Heart right ventricle (tissue), 16 donors: ENCODE measurements at regions not wholly inside any gene's neighbourhood (a gene's known extent, or its start where the extent isn't known, plus 50 kb on each side); places are given as distances from the start of the nearest gene placed in this dataset.
A peak's percentile ranks its signal among the peaks of the same experiment; 100 is the strongest.

Experiments used
- ATAC-seq, 8 donors: fragments of 200-7000 bp; cut with Tn5 transposase; one replicate each; pipeline ENCODE4 v1.9.1; 2020; ENCODE audit warnings: mild to moderate bottlenecking in 8 of 8, moderate library complexity in 8 of 8, moderate number of reproducible peaks in 1 of 8
- DNase-seq, 2 donors: peaks; one replicate each; pipeline ENCODE4 v3.0.0-alpha.2; 2020
- H3K27ac ChIP-seq, 10 donors: fragments of 200-600 bp; sonication (generic) in 2 of 10; one replicate each; pipeline versions ENCODE4 v1.5.0 to v1.8.0; 2020 to 2022; ENCODE audit warnings: mild to moderate bottlenecking in 3 of 10
- H3K27me3 ChIP-seq, 7 donors: fragments of 200-600 bp; one replicate each; pipeline ENCODE4 v1.8.0; 2021 to 2022; ENCODE audit warnings: mild to moderate bottlenecking in 2 of 7
- H3K36me3 ChIP-seq, 9 donors: fragments of 200-600 bp; sonication (generic) in 1 of 9; one replicate each; pipeline versions ENCODE4 v1.5.0 to v1.8.0; 2020 to 2022; ENCODE audit warnings: mild to moderate bottlenecking in 2 of 9
- H3K4me1 ChIP-seq, 9 donors: fragments of 200-600 bp; sonication (generic) in 1 of 9; one replicate each; pipeline versions ENCODE4 v1.5.0 to v1.8.0; 2020 to 2022; ENCODE audit warnings: mild to moderate bottlenecking in 4 of 9
- H3K4me3 ChIP-seq, 10 donors: fragments of 200-600 bp; sonication (generic) in 2 of 10; one replicate each; pipeline versions ENCODE4 v1.5.0 to v1.8.0; 2020 to 2022; ENCODE audit warnings: mild to moderate bottlenecking in 7 of 10, moderate library complexity in 2 of 10
- H3K9me3 ChIP-seq, 11 donors: fragments of 200-600 bp in 10 of 11; sonication (generic) in 2 of 11; one replicate each; pipeline versions ENCODE4 v1.5.0 to v1.8.0; 2013 to 2022; ENCODE audit warnings: mild to moderate bottlenecking in 2 of 11, control low read depth in 1 of 11, moderate library complexity in 1 of 11
- WGBS, 2 donors: extraction: QIAGEN DNeasy Blood & Tissue Kit; methylation state at CpG; one replicate each; pipeline ENCODE4 v1.1.7; 2013; ENCODE audit warnings: inconsistent platforms in 1 of 2; 5-methylcytosine and 5-hydroxymethylcytosine counted together
- intact Hi-C, 10 donors: fragments of 100-400 bp; cut with DNase I; formaldehyde crosslinking; loops; one replicate each; pipeline versions ENCODE4 v1.11.1 to v1.14.2; 2022
- TF ChIP-seq, protein P1 (sequence below), 9 donors: fragments of 200-600 bp; sonication (generic) in 2 of 9; IDR thresholded peaks; one replicate each; pipeline versions ENCODE4 v1.5.0 to v1.8.0; 2021 to 2022; ENCODE audit warnings: antibody characterized with exemption in 9 of 9, mild to moderate bottlenecking in 5 of 9, moderate library complexity in 1 of 9
- donor health status: Arrhythmogenic right ventricular cardiomyopathy.
- donor health status: ischemic (EF 13 %, LVEDD 7.1; RV severe dilation, severe dysfunction).
- donor health status: healthy with polysubstance abuse.
- donor health status: DM: no; HTN: yes; CAD: no.
- donor health status: DM: no; HTN: no; CAD: no.
- donor health status: ischemic (EF 25% LVEDD 6.9; RV normal size, moderate dysfunction).
- donor health status: ischemic (EF 25% LVEDD 5.7; RV mildly dilated, moderate dysfunction).
- donor health status: healthy.
- donor health status: DM: yes; HTN: yes; CAD: no.
- donor health status: Ischemic cardiomyopathy.
- donor health status: ischemic (EF 35%, LVEDD 5.7; RV mildly dilated, moderate dysfunction).
- donor health status: nonischemic (EF 11% LVEDD 7.7; RV severe dilation, severe dysfunction).
- donor health status: DM: yes; HTN: yes; CAD: no.
- donor health status: PGD.
- donor health status: ischemic (EF 29% LVEDD 5.4; RV normal size, mild dysfunction).
- donor health status: nonischemic (EF 23%, LVEDD 6.1; RV moderate dilation, normal function).

DNA sequence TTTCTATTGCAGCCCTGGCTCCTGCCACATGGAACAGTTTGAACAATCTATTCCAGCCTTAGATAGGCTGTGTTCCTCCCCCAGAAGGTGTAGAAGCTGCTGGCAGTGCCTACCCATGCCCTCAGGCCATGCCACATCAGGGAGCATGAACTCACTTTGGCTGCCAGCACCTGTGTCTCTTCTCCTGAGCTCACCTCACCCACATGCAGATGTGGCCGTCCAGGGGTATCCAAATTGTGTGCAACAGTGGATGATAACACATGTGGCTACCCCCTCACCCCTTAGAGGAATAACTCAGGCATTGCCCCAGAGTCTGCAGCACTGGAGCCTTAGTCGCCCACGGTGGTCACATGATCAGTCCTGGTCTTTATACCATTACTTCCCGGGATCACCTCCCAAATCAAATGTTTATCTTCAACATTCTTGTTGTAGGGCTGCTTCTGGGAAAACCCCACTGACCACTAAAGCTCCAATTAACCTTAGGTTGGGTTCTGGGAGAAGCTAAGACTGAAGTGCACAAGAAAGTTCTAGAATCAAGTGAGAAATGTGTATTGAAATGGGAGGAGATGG, 110.4 kb downstream of the BANF2 start:
- Histone ChIP-seq H3K4me3 (no peak overlapping the region), H3K4me1 (peaks cover 8 to 50% (median 43%) of the 10 kb centered on the region in 9 donors), H3K9me3 (no peaks in the 10 kb centered on the region), H3K36me3 (no peaks in the 10 kb centered on the region), H3K27me3 (no peaks in the 10 kb centered on the region), H3K27ac (peak overlapping the region in 4 of 10 donors; percentile 4 to 90 (median 42))
- TF ChIP-seq, protein P1, sequence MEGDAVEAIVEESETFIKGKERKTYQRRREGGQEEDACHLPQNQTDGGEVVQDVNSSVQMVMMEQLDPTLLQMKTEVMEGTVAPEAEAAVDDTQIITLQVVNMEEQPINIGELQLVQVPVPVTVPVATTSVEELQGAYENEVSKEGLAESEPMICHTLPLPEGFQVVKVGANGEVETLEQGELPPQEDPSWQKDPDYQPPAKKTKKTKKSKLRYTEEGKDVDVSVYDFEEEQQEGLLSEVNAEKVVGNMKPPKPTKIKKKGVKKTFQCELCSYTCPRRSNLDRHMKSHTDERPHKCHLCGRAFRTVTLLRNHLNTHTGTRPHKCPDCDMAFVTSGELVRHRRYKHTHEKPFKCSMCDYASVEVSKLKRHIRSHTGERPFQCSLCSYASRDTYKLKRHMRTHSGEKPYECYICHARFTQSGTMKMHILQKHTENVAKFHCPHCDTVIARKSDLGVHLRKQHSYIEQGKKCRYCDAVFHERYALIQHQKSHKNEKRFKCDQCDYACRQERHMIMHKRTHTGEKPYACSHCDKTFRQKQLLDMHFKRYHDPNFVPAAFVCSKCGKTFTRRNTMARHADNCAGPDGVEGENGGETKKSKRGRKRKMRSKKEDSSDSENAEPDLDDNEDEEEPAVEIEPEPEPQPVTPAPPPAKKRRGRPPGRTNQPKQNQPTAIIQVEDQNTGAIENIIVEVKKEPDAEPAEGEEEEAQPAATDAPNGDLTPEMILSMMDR (IDR thresholded peaks at IDR 0.05): no peak
- 64 to 88% methylated on average over 4 of the region's 4 CpGs for WGBS, 2 donors
- intact Hi-C loops: no loop called here
- ATAC-seq (no peak), DNase-seq (no peak)

DNA sequence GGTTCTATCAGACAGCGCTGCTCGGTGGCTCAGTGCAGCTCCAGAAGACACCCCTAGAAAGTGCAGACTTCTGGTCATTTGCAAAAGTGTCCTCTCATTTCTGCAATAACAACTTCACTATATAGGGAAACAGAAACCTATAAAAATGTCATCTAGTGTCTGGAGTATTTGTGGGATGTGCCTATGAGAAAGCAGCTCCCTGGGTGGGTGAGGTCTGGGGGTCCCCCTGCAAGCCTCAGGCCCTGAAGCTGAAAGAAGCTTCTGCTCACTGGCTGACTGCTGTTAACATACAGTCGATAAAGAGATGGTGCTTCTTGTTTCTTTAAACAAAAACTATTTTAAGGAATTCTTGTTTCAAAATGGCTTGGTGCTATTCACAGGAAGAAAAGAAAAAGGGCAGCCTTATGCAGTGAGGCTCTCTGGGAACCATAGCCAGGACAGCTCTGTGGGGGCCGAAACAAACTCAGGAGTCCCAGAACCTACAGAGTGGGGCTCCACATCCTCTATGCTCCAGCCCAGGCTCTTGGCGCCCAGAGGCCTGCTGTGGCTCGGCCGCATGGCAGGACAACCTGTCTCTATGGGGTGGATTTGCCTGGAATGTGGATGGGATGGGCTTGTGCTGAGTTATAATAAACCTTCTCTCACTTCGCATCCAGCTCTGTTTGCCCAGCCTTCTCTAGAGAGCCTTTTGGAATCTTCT, 109.7 kb downstream of the BANF2 start:
- H3K9me3 ChIP-seq: no peaks in the 10 kb centered on the region
- H3K27ac ChIP-seq: peak overlapping the region in 6 of 10 donors; percentile 8 to 90 (median 47)
- intact Hi-C loops: loop anchor here in 4 of 10 donors (5.0 to 10.0 kb wide), 4 partner anchors 33 to 127 kb away; partner anchors contain the start of gene RRBP1 (in 1 of the 4)
- no peaks in the 10 kb centered on the region for H3K27me3 ChIP-seq
- no peak overlapping the region for H3K4me3 ChIP-seq
- H3K4me1 ChIP-seq: peaks cover 8 to 50% (median 43%) of the 10 kb centered on the region in 9 donors
- ATAC-seq (peak in 2 of 8 donors; percentile 2 to 10), DNase-seq (no peak)
- TF ChIP-seq, protein P1 (IDR thresholded peaks at IDR 0.05): no peak
- H3K36me3 ChIP-seq: no peaks in the 10 kb centered on the region
- WGBS, 2 donors: 62 to 66% methylated on average over 8 of the region's 8 CpGs

DNA sequence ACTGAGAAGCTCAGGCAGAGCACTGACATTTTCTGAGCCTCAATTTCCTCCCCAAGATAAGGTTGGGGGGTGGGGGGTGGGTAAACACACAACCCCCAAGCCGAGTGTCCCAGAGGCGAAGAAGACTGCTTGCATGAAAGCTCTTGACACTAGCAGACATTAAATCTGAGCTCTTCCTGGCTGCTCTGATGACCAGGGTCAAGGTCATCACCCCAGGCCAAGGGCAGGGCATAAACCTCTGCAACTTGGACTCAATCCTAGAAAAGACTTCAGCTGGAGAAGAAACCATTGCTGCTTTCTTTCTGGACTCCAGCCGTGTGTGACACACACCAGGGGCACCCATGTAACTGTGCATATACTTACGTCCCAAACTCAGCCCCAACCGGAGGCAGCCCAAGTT, 109.0 kb downstream of the BANF2 start:
- WGBS, 2 donors: 65 to 73% methylated on average over 5 of the region's 5 CpGs
- peak in 1 of 2 donors; percentile 38 for DNase-seq
- no peak overlapping the region for H3K4me3 ChIP-seq
- TF ChIP-seq, protein P1 (IDR thresholded peaks at IDR 0.05): no peak
- ATAC-seq: no peak
- H3K4me1 ChIP-seq: peaks cover 8 to 55% (median 43%) of the 10 kb centered on the region in 9 donors
- H3K9me3 ChIP-seq: no peaks in the 10 kb centered on the region
- H3K27ac ChIP-seq: peak overlapping the region in 8 of 10 donors; percentile 19 to 90 (median 76)
- intact Hi-C loops: loop anchor here in 4 of 10 donors (5.0 to 10.0 kb wide), 4 partner anchors 34 to 126 kb away; partner anchors contain the start of gene RRBP1 (in 1 of the 4)
- no peaks in the 10 kb centered on the region for H3K27me3 ChIP-seq
- no peaks in the 10 kb centered on the region for H3K36me3 ChIP-seq

DNA sequence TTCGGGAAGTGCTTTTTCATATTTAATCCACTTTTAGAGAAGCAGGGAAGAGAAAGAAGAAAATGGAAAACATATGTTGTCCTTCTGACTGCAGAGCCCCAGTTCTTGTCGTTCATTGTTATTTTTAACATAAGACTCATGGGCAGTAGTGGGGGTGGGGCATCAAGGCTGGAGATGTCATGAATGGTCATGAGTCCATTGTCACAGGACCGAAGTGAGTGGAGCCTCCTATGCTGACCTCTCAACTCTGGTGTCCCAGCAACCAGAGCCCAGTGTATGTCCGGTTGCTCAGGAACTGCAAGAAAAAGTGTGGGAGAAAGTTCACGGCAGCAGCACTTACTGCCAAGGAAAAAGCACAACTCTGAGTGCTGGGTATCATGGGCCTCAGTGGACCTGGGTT, 108.6 kb downstream of the BANF2 start:
- peak; percentile 43 to 73 (median 57) for ATAC-seq
- H3K27me3 ChIP-seq: no peaks in the 10 kb centered on the region
- TF ChIP-seq, protein P1 (IDR thresholded peaks at IDR 0.05): no peak
- intact Hi-C loops: loop anchor here in 4 of 10 donors (5.0 to 10.0 kb wide), 4 partner anchors 34 to 126 kb away; partner anchors contain the start of gene RRBP1 (in 1 of the 4)
- H3K36me3 ChIP-seq: no peaks in the 10 kb centered on the region
- peaks cover 8 to 58% (median 43%) of the 10 kb centered on the region in 9 donors for H3K4me1 ChIP-seq
- no peaks in the 10 kb centered on the region for H3K9me3 ChIP-seq
- H3K27ac ChIP-seq: peak overlapping the region in 8 of 10 donors; percentile 38 to 90 (median 76)
- WGBS, 2 donors: 36 to 47% methylated on average over 5 of the region's 5 CpGs
- peak; percentile 34 to 81 for DNase-seq
- no peak overlapping the region for H3K4me3 ChIP-seq
